Activated CD4-positive, alpha-beta T cell treated with anti-CD3 and anti-CD28 coated beads for 48 hours (primary cell): ENCODE measurements at regions not wholly inside any gene's neighbourhood (a gene's known extent, or its start where the extent isn't known, plus 50 kb on each side); places are given as distances from the start of the nearest gene placed in this dataset.
"Not testable (repeated sequence)": the region's sequence is repeated elsewhere in the genome, so short reads cannot be mapped to it uniquely, and the experiment has no call there.

Experiments
- DNase-seq: peaks from one replicate; pipeline ENCODE4 v3.0.0-alpha.2; 2020

GRCh38 chr3:177609613-177610012 lies 412.3 kb upstream of the TBL1XR1 start:
- DNase-seq: no peak

DNA sequence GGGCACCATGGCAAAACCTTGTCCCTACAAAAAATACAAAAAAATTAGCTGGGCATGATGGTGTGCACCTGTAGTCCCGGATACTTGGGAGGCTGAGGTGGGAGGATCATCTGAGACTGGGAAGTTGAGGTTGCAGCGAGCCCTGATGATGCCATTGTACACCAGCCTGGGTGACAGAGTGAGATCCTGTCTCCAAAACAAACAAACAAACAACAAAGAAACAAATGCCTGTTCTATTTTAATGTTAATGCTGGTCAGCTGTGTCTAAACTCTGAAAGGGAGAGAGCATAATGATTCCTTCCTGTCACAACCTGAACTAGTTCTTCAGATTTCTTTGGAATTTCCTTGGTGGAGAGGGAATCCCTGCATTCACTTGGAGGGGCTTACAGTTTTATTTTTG lies 413.0 kb upstream of the TBL1XR1 start:
- no peak for DNase-seq

GRCh38 chr3:177610686-177611633 lies 413.7 kb upstream of the TBL1XR1 start:
- DNase-seq: no peak

GRCh38 chr3:177611752-177612334 lies 414.6 kb upstream of the TBL1XR1 start:
- DNase-seq: no peak

DNA sequence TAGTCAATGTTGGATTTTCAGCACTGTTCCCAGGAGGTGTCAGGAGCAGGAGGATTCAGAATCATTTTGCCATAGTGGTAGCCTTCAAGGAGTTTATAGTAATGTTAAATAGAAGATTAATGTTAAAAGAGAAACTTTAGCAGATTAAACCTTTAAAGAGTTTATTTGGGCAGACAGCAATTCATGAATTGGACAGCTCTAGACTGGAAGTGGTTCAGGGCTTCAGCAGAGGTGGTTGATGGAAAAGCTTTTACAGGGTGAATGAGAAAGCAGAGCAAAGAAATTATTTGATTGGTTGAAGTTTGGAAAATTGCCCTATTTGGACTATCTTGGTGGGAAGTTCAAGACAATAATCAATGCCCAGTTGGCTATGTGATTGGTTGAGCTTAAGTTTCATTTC lies 416.6 kb upstream of the TBL1XR1 start:
- DNase-seq: no peak

GRCh38 chr3:177615015-177615414 lies 417.7 kb upstream of the TBL1XR1 start:
- DNase-seq: no peak

DNA sequence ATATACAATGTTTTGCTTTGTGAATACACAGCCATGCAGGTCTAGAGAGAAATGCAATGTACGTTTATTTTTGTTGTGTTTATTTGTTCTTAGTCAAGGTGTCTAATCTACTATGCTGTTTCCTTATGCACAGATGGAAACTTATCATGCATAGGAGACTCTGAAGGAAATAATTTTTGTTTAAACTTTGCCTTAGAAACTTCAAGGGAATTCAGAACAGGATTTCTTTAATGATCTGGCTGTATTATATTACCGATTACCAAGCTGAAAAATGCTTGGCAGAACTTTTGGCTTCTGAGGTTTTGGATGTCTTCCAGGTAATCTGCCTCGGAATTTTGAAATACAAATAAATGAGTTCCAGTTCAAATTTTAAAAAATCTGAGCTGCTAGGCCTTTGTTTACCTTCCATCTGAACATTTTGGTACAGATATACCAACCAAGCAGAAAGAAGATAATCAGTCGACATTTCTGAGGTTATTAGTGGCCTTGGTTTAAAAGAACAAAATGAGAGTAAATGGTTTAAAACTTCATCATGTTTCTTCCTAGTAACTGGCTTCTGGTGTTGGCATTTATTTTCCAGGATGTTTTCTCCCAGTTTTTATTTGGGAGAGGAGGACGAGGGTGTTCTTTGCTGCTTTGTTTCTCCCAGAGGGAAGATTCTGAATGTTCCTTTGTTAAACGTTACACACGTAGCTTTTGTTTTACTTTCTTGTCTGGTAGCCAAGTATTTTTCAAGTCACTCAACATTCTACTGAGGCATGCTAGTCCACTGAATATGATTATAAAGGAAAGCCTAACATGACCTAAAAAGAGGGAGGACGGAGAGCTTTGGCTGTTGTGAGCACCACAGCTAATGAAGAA lies 421.8 kb upstream of the TBL1XR1 start:
- DNase-seq: no peak

GRCh38 chr3:177620073-177620472 lies 422.8 kb upstream of the TBL1XR1 start:
- no peak for DNase-seq

GRCh38 chr3:177622520-177622919 lies 425.2 kb upstream of the TBL1XR1 start:
- no peak for DNase-seq

- DNase-seq: no peak
Observed at GRCh38 chr3:177622982-177623617, 425.8 kb upstream of the TBL1XR1 start.

DNA sequence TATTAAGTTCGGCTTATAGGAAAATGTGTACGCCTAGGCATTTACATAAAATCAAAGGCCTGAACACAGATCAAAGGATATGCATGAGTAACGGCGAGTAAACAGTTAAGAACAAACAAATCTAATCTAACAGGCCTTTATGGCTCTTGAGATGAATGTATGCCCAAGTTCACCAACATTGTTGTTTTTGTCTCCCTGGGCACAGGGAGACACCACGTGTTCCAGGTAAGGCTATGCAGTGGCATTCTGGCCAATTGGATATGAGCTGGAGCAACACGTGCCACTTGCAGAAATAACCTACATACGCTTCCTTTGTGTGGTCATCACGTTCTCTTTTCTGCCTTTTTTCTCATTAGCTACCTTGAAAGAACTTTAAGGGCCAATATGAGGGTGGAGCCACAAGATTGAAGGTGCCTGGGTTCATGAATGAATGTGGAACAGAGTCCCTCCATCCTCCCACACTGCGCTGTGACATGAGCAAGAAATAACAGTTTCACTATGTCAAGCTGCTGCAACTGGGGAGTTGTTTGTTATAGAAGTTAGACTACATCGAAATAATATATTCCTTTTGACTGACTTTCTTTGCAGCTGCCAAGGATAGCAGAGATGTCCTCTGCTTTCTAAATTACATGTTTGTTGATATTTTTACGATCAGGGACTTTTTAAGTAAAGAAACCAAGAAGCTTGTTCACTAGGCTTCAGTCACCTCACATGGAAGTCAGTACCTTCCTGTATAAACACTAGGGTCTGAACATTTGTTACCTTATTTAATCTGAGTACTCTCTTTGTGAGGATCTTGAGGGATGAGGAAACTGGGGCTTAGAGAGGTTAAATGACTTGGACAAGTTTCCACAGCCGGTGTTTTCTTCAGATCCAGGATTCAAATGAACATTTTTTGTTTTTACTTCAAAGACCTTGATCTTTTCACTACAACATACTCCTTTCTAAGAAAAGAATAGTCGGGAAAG lies 427.5 kb upstream of the TBL1XR1 start:
- DNase-seq: peak; percentile 21

DNA sequence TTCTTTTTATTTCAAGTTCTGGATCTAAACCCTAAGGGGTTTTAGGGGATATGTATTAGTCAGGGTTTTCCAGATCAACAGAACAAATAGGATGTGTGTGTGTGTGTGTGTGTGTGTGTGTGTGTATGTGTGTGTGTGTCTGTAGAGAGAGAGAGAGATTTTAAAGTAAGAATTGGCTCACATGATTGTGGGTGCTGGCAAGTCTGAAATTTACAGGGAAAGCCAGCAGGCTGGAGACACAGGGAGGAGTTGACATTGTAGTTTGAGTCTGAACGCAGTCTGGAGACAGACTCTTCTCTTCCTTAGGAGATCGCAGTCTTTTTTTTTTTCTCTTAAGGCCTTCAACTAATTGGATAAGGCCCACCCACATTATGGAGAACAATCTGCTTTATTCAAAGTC lies 428.8 kb upstream of the TBL1XR1 start:
- DNase-seq: no peak

GRCh38 chr3:177628095-177628719 lies 430.9 kb upstream of the TBL1XR1 start:
- DNase-seq: not testable (repeated sequence)

GRCh38 chr3:177629276-177629675 lies 432.0 kb upstream of the TBL1XR1 start:
- no peak for DNase-seq

GRCh38 chr3:177633671-177634207 lies 436.5 kb upstream of the TBL1XR1 start:
- no peak for DNase-seq

DNA sequence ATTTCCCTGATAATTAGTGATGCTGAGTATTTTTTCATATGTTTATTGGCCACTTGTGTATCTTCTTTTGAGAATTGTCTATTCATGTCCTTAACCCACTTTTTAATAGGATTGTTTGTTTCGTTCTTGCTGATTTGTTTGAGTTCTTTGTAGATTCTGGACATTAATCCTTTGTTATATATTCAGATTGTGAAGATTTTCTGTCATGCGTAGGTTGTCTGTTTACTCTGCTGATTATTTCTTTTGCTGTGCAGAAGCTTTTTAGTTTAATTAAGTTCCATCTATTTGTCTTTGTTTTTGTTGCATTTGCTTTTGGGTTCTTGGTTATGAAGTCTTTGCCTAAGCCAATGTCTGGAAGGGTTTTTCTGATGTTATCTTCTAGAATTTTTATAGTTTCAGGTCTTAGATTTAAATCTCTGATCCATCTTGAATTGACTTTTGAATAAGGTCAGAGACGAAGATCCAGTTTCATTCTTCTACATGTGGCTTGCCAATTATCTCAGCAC lies 438.4 kb upstream of the TBL1XR1 start:
- not testable (repeated sequence) for DNase-seq

DNA sequence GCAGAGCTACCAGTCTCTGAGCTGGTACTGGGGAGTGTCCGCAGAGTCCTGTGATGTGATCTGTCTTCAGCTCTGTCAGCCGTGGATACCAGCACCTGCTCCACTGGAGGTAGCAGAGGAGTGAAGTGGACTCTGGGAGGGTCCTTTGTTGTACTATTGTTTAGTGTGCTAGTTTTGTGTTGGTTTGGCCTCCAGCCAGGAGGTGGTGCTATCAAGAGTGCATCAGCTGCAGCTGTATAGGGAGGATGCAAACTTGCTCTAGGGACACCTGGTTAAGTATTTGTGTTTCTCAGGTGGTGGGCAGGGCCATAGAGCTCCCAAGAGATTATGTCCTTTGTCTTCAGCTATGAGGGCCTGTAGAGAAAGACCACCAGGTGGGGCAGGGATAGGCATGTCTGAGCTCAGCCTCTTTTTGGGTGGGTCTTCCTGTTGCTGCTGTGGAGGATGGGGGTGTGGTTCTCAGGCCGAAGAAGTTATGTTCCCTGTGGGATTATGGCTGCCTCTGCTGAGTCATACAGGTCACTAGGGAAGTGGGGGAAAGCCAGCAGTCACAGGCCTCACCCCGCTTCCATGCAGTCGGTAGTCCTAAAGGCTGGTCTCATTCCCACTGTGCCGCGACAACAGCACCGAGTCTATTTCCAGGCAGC lies 443.2 kb upstream of the TBL1XR1 start:
- peak; percentile 24 for DNase-seq

- no peak for DNase-seq
Observed at GRCh38 chr3:177641206-177641605, 443.9 kb upstream of the TBL1XR1 start.

DNA sequence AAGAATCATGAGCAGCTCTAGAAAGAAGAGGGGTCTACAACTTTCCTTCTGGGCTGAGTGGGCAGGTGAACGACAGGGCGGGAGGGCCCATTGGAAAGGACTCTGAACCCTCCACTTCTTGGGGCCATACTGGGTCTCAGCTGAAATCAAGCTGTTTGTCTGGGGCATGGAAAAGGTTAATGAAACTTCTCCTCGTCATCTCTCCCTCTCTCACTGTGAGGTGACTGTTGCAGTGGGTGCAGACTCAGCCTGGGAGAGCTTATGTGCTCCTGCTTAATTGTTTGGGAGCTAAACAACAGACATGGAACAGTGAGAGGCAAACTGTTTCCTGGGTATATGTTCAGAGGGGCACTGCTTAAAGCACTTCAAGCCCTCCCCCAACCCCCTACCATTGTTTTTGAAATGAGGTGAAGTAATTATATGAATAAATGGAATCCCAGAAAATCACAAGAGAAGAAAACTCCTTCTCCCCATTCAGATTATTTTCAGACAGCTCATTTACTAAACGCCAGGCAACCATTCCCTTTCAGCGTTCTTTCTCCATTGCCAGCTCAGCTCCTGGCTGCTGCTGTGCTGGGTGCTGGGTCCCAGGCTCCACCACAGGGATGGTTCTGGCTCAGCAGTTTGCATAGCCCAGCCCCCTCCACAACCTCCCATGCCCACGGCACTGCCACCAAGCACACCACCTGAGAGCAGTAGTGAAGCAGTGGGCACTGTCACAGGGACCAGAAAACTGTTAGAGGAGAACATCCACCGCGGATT lies 444.9 kb upstream of the TBL1XR1 start:
- peak; percentile 21 for DNase-seq
